ENCODE measurements at regions not wholly inside any gene's neighbourhood (a gene's known extent, or its start where the extent isn't known, plus 50 kb on each side); places are given as distances from the start of the nearest gene placed in this dataset.

DNA sequence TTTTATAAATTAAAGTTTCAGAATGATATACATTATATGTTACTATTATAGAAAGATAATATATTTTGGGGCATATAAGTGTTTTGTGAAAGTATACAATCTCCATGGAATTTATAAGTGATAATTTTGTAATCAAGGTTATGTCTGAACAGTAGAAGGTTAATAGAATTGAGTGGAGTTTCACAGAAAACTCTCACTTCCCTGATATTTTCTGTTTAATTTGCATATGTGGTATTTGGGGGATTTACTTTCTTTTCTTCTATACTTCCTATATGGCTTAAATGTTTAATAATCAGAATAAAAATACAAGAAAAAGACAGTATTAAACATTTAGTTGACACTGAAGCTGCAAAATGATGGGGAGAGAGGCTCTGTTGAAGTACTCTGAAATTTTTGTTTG lies 848.5 kb downstream of the DACH1 start:
- TF ChIP-seq POLR2AphosphoS5 (IDR thresholded peaks at IDR 0.05; ENCODE audit: low read depth, low read length) (no peak), TAF1 (IDR thresholded peaks at IDR 0.05; ENCODE audit: borderline replicate concordance, low read depth, low read length) (no peak)
